HL-60 (cell line): ENCODE measurements at regions not wholly inside any gene's neighbourhood (a gene's known extent, or its start where the extent isn't known, plus 50 kb on each side); places are given as distances from the start of the nearest gene placed in this dataset.

Experiments used
- DNase-seq, 2 experiments: peaks; one replicate each; pipeline ENCODE4 v3.0.0-alpha.2; 2010 to 2020; ENCODE audit warnings: low read depth in 1 of 2, low spot score in 1 of 2
- H3K27ac ChIP-seq: fragments of 250-450 bp; sonication (Bioruptor Pico); replicated peaks from 2 replicates; pipeline ENCODE4 v1.5.1; 2020; ENCODE audit warnings: mild to moderate bottlenecking, moderate library complexity
- H3K27me3 ChIP-seq: fragments of 250-450 bp; sonication (Bioruptor Pico); 2 replicates; pipeline ENCODE4 v1.5.1; 2021; ENCODE audit warnings: mild to moderate bottlenecking, moderate library complexity; ENCODE audit not compliant: insufficient read depth, poor library complexity, severe bottlenecking
- H3K4me3 ChIP-seq: replicated peaks from 2 replicates; pipeline ENCODE4 v1.5.1; 2011; ENCODE audit warnings: mild to moderate bottlenecking, control low read depth, low read length; ENCODE audit not compliant: insufficient read depth
- GABPA ChIP-seq: IDR thresholded peaks from 2 replicates; pipeline ENCODE4 v1.6.1; 2012; ENCODE audit warnings: low read depth
- POLR2AphosphoS5 ChIP-seq: IDR thresholded peaks from 2 replicates; pipeline ENCODE4 v1.6.1; 2012; ENCODE audit warnings: low read depth
- SPI1 ChIP-seq: IDR thresholded peaks from 2 replicates; pipeline ENCODE4 v1.6.1; 2012; ENCODE audit warnings: low read depth, mild to moderate bottlenecking, borderline replicate concordance
- TF ChIP-seq, protein P1 (sequence below): IDR thresholded peaks from 2 replicates; pipeline ENCODE4 v1.6.1; 2012; ENCODE audit warnings: low read depth; ENCODE audit not compliant: insufficient replicate concordance
- TF ChIP-seq, protein P2 (sequence below): IDR thresholded peaks from one replicate; pipeline ENCODE4 v1.5.1; 2011; ENCODE audit warnings: low read length, control low read depth, inconsistent platforms; ENCODE audit not compliant: insufficient read depth

DNA sequence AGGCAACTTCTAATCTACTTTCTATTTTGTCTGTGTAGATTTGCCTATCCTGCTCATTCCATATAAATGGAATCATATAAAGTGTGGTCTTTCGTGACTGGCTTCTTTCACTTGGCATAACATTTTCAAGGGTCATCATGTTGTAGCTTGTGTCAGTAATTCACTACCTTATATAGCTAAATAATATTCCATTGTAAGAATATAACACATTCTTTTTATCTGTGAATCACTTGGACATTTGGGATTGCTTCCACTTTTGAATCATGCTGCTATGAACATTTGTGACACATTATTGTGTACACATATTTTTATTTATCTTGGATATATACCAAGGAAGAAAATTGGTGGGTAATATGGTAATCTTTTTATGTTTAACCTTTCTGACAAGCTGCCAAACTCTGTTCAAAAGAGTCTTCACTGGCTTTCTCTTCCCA, 89.0 kb upstream of the CSNK1A1L start:
- Histone ChIP-seq H3K4me3 (no peak overlapping the region), H3K27ac (no peak overlapping the region), H3K27me3 (peaks cover 3% of the 10 kb centered on the region)
- DNase-seq, result no peak
- no peak for TF ChIP-seq POLR2AphosphoS5
- TF ChIP-seq, protein P1, sequence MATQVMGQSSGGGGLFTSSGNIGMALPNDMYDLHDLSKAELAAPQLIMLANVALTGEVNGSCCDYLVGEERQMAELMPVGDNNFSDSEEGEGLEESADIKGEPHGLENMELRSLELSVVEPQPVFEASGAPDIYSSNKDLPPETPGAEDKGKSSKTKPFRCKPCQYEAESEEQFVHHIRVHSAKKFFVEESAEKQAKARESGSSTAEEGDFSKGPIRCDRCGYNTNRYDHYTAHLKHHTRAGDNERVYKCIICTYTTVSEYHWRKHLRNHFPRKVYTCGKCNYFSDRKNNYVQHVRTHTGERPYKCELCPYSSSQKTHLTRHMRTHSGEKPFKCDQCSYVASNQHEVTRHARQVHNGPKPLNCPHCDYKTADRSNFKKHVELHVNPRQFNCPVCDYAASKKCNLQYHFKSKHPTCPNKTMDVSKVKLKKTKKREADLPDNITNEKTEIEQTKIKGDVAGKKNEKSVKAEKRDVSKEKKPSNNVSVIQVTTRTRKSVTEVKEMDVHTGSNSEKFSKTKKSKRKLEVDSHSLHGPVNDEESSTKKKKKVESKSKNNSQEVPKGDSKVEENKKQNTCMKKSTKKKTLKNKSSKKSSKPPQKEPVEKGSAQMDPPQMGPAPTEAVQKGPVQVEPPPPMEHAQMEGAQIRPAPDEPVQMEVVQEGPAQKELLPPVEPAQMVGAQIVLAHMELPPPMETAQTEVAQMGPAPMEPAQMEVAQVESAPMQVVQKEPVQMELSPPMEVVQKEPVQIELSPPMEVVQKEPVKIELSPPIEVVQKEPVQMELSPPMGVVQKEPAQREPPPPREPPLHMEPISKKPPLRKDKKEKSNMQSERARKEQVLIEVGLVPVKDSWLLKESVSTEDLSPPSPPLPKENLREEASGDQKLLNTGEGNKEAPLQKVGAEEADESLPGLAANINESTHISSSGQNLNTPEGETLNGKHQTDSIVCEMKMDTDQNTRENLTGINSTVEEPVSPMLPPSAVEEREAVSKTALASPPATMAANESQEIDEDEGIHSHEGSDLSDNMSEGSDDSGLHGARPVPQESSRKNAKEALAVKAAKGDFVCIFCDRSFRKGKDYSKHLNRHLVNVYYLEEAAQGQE, result no peak
- no peak for TF ChIP-seq SPI1
- no peak for TF ChIP-seq GABPA
- TF ChIP-seq, protein P2, sequence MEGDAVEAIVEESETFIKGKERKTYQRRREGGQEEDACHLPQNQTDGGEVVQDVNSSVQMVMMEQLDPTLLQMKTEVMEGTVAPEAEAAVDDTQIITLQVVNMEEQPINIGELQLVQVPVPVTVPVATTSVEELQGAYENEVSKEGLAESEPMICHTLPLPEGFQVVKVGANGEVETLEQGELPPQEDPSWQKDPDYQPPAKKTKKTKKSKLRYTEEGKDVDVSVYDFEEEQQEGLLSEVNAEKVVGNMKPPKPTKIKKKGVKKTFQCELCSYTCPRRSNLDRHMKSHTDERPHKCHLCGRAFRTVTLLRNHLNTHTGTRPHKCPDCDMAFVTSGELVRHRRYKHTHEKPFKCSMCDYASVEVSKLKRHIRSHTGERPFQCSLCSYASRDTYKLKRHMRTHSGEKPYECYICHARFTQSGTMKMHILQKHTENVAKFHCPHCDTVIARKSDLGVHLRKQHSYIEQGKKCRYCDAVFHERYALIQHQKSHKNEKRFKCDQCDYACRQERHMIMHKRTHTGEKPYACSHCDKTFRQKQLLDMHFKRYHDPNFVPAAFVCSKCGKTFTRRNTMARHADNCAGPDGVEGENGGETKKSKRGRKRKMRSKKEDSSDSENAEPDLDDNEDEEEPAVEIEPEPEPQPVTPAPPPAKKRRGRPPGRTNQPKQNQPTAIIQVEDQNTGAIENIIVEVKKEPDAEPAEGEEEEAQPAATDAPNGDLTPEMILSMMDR, result no peak

DNA sequence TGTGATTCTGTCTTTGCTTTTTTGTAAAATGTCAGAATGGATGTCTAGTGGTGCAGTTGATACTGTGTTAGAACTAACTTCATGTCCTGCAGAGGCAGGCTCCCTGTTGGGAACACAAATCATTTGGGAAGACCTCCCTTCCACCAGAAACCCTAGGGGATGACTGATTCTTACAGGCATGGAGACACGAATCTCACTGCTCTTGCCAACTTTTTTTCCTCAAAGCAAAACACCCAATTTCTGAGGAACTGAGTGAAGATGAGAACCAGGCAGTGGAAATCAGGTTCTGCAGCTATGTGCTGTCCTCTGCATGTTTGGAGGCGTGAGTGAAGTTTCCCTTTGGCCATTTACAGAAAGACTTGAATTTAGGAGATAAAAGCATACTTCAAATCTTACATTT, 87.5 kb upstream of the CSNK1A1L start:
- H3K27ac ChIP-seq, result no peak overlapping the region
- peaks cover 3% of the 10 kb centered on the region for H3K27me3 ChIP-seq
- DNase-seq, result no peak
- TF ChIP-seq SPI1 (no peak), POLR2AphosphoS5 (no peak), GABPA (no peak)
- TF ChIP-seq, protein P1, result no peak
- TF ChIP-seq, protein P2, result no peak
- no peak overlapping the region for H3K4me3 ChIP-seq

DNA sequence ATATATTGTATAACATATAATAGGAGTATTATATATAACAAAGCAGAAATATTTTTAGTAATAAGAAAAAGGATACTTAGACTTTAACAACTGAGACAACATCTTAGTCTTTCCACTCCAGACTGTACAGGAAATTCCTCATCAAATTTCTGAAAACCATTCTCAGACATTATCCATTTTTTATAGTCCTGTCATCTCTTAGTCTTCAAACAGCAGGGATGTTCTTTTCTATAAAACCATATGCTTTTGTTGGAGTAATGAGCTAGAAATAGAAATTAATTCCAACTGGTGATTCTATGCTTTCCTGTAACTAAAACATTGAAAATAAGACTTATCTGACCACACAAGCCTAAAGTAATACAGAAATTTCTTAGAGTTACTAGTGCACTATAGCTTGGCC, 82.2 kb upstream of the CSNK1A1L start:
- H3K27me3 ChIP-seq, result no peaks in the 10 kb centered on the region
- no peak overlapping the region for H3K4me3 ChIP-seq
- no peak overlapping the region for H3K27ac ChIP-seq
- TF ChIP-seq POLR2AphosphoS5 (no peak), SPI1 (no peak), GABPA (no peak)
- TF ChIP-seq, protein P2, result no peak
- TF ChIP-seq, protein P1, result no peak
- no peak for DNase-seq
